ENCODE measurements at regions not wholly inside any gene's neighbourhood (a gene's known extent, or its start where the extent isn't known, plus 50 kb on each side); places are given as distances from the start of the nearest gene placed in this dataset.

DNA sequence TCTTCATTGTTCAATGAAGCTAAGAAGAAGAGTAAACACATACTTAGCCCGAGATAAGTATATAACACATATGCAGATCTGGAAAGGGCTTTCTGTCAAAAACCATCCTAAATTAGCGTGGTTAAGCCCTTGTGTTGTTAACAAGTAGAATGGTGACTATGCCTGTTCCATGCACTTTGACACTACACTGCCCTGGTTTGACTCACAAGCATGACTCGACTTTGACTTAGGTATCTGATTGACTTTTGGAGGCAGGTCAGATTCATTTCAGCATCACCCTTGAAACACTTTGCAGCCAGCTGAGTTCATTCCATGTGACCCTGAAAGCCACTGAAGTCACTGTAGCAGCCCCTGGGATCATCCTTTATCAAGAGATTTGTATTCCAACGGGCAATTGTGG lies 239.8 kb downstream of the TBX18 start:
- no peak for DNase-seq (ENCODE audit: low spot score in 2 of 2)
- intact Hi-C loops (cut with DNase I; ENCODE audit: low total_unique reads), result no loop called here
- no peak for TF ChIP-seq POLR2A (IDR thresholded peaks at IDR 0.05)
- H3K4me3 ChIP-seq (ENCODE audit: low read depth, poor library complexity, severe bottlenecking), result no peak overlapping the region
- 72 to 79% methylated on average over 4 of the region's 4 CpGs for WGBS, 2 donors

DNA sequence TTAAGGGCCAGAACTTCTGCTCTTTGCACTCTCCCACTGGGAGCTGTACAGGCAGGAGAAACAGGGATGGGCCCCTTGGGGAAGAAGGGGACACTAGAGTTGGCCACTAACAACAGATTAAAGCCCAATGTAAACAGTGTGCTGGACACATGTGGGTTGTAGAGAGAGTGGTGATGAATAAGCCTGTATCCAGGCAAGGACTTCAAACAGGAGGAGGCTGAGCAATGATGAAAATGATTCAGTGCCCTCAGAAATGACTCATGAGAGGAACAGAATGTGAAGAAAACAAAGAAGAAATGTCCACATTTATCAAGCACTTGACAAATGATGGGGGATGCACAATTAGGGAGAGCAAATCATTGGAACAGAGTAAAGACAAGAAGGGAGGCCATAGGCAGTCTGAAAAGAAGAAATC lies 242.3 kb downstream of the TBX18 start:
- H3K4me3 ChIP-seq (ENCODE audit: low read depth, poor library complexity, severe bottlenecking), result no peak overlapping the region
- peak in 1 of 2 donors; percentile 43 for DNase-seq (ENCODE audit: low spot score in 2 of 2)
- intact Hi-C loops (cut with DNase I; ENCODE audit: low total_unique reads), result no loop called here
- no peak for TF ChIP-seq POLR2A (IDR thresholded peaks at IDR 0.05)
- TF ChIP-seq, protein P1, sequence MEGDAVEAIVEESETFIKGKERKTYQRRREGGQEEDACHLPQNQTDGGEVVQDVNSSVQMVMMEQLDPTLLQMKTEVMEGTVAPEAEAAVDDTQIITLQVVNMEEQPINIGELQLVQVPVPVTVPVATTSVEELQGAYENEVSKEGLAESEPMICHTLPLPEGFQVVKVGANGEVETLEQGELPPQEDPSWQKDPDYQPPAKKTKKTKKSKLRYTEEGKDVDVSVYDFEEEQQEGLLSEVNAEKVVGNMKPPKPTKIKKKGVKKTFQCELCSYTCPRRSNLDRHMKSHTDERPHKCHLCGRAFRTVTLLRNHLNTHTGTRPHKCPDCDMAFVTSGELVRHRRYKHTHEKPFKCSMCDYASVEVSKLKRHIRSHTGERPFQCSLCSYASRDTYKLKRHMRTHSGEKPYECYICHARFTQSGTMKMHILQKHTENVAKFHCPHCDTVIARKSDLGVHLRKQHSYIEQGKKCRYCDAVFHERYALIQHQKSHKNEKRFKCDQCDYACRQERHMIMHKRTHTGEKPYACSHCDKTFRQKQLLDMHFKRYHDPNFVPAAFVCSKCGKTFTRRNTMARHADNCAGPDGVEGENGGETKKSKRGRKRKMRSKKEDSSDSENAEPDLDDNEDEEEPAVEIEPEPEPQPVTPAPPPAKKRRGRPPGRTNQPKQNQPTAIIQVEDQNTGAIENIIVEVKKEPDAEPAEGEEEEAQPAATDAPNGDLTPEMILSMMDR (IDR thresholded peaks at IDR 0.05), result no peak

DNA sequence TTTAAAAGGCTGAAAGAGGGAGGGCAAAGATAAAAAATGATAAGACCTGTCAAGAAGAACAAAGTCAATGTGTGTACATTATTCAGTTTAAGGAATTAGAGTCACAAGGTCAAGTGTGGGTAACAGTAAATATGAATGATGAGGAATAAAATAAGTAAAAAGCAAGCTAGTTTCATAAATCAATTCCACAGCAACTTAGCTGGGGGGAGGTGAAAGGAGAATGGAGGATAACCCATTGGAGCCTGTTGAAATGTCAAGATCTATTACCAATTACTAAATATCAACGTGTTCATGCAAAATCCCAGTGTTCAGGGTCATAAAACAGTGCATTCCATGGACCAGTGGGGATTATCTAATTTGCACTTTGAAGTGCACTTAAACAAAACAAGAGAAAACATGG lies 242.9 kb downstream of the TBX18 start:
- no peak overlapping the region for H3K4me3 ChIP-seq (ENCODE audit: low read depth, poor library complexity, severe bottlenecking)
- intact Hi-C loops (cut with DNase I; ENCODE audit: low total_unique reads), result no loop called here
- TF ChIP-seq, protein P1 (IDR thresholded peaks at IDR 0.05), result no peak
- TF ChIP-seq POLR2A (IDR thresholded peaks at IDR 0.05), result no peak
- no peak for DNase-seq (ENCODE audit: low spot score in 2 of 2)
- WGBS, 2 donors, result 15 to 18% methylated on average over 1 of the region's 1 CpG

DNA sequence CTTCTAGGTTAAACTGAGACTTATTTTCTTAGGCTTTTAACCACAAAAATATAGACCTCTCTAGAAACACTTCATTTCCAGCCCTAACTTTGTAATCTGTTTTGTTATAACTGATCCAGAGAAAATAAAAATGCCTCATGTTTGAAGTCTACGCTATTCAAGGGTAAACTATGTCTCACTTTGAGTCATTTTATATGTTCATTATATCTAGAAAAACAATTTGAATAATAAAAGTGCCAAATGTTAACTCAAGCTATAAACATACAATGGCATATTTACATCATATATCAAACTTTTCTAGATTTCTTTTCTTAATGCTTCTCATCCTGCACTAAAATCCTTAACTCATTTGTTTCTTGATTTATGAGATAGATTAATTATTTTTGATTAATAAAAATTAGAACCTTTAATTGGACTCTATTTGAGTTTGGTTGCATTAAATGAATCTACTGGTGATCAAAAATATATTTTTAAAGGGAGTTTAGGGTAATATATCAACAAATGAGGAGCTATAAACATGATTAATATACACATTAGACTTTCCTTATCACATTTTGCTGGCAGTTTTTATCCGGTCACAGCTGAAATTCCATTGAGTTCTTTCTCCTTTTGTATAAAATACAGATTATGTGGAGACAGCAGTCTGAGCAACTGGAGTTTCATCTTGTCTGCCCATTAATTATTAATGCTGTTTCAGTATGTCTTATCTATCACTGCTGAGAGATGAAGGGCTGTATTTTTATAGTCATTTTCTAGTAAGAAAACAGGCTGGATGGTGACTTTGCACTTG lies 246.5 kb downstream of the TBX18 start:
- WGBS, 2 donors, result 83 to 85% methylated on average over 2 of the region's 2 CpGs
- intact Hi-C loops (cut with DNase I; ENCODE audit: low total_unique reads), result no loop called here

DNA sequence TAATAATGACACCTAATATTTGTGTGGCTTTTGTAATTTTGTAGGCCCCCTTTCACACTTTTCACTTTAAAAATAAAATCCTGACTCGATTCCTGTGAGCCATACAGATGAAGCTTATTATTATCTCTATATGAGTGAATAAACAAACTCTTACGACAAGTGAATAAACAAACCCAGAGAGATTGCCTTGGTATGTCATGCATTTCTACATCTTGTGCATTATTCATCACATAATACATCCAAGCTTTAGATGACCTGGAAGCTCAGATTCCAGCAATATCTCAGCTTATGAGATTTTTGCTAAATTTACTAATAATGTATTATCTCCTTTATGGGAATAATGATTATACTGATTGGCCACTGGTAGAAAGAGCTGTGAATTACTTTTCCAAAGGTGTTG lies 248.2 kb downstream of the TBX18 start:
- WGBS, 2 donors, result 80 to 86% methylated on average over 2 of the region's 2 CpGs
- H3K4me3 ChIP-seq (ENCODE audit: low read depth, poor library complexity, severe bottlenecking), result no peak overlapping the region
- intact Hi-C loops (cut with DNase I; ENCODE audit: low total_unique reads), result no loop called here
- no peak for DNase-seq (ENCODE audit: low spot score in 2 of 2)
- no peak for TF ChIP-seq POLR2A (IDR thresholded peaks at IDR 0.05)
- TF ChIP-seq, protein P1 (IDR thresholded peaks at IDR 0.05), result no peak

More for the DNA sequence above, 246.5 kb downstream of the TBX18 start:
- no peak for DNase-seq (ENCODE audit: low spot score in 2 of 2)
- no peak for TF ChIP-seq POLR2A (IDR thresholded peaks at IDR 0.05)
- TF ChIP-seq, protein P1 (IDR thresholded peaks at IDR 0.05), result no peak
- H3K4me3 ChIP-seq (ENCODE audit: low read depth, poor library complexity, severe bottlenecking), result no peak overlapping the region

DNA sequence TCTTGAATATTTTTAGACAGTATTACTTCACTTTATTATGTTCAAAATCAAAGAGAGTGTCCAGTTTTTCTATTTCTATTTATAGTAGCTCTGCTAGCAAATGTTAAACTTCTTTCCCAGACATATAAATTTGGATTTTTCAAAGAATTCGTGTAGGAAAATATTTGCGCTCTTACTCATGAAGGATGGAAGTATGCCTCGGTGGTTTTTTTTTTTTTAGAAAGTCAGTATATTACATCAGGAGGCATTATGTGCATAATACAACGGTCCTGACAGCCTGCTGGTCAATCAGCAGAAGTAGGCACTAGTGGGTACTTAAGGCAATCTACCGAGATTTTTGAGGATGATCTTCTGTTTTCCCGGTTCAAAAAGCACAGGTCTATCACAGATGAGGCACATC lies 249.3 kb downstream of the TBX18 start:
- WGBS, 2 donors, result 70 to 82% methylated on average over 6 of the region's 6 CpGs
- intact Hi-C loops (cut with DNase I; ENCODE audit: low total_unique reads), result no loop called here

More for the DNA sequence above, 249.3 kb downstream of the TBX18 start:
- no peak for TF ChIP-seq POLR2A (IDR thresholded peaks at IDR 0.05)
- TF ChIP-seq, protein P1 (IDR thresholded peaks at IDR 0.05), result no peak
- no peak for DNase-seq (ENCODE audit: low spot score in 2 of 2)
- no peak overlapping the region for H3K4me3 ChIP-seq (ENCODE audit: low read depth, poor library complexity, severe bottlenecking)
